HL-60 (cell line): ENCODE measurements at regions not wholly inside any gene's neighbourhood (a gene's known extent, or its start where the extent isn't known, plus 50 kb on each side); places are given as distances from the start of the nearest gene placed in this dataset.

Experiments used
- DNase-seq, 2 experiments: peaks; one replicate each; pipeline ENCODE4 v3.0.0-alpha.2; 2010 to 2020; ENCODE audit warnings: low read depth in 1 of 2, low spot score in 1 of 2
- H3K27ac ChIP-seq: fragments of 250-450 bp; sonication (Bioruptor Pico); replicated peaks from 2 replicates; pipeline ENCODE4 v1.5.1; 2020; ENCODE audit warnings: mild to moderate bottlenecking, moderate library complexity
- H3K27me3 ChIP-seq: fragments of 250-450 bp; sonication (Bioruptor Pico); 2 replicates; pipeline ENCODE4 v1.5.1; 2021; ENCODE audit warnings: mild to moderate bottlenecking, moderate library complexity; ENCODE audit not compliant: insufficient read depth, poor library complexity, severe bottlenecking
- H3K4me3 ChIP-seq: replicated peaks from 2 replicates; pipeline ENCODE4 v1.5.1; 2011; ENCODE audit warnings: mild to moderate bottlenecking, control low read depth, low read length; ENCODE audit not compliant: insufficient read depth
- CTCF ChIP-seq: IDR thresholded peaks from one replicate; pipeline ENCODE4 v1.5.1; 2011; ENCODE audit warnings: low read length, control low read depth, inconsistent platforms; ENCODE audit not compliant: insufficient read depth
- GABPA ChIP-seq: IDR thresholded peaks from 2 replicates; pipeline ENCODE4 v1.6.1; 2012; ENCODE audit warnings: low read depth
- POLR2AphosphoS5 ChIP-seq: IDR thresholded peaks from 2 replicates; pipeline ENCODE4 v1.6.1; 2012; ENCODE audit warnings: low read depth
- REST ChIP-seq: IDR thresholded peaks from 2 replicates; pipeline ENCODE4 v1.6.1; 2012; ENCODE audit warnings: low read depth; ENCODE audit not compliant: insufficient replicate concordance
- SPI1 ChIP-seq: IDR thresholded peaks from 2 replicates; pipeline ENCODE4 v1.6.1; 2012; ENCODE audit warnings: low read depth, mild to moderate bottlenecking, borderline replicate concordance

GRCh38 chr2:12587729-12588522 is 128.8 kb upstream of the TRIB2 start:
- H3K27ac ChIP-seq, result no peak overlapping the region
- TF ChIP-seq GABPA (no peak), SPI1 (peak; percentile 90), POLR2AphosphoS5 (no peak), CTCF (no peak), REST (peak; percentile 35)
- no peak overlapping the region; the same call in 1 of the 2 replicates for H3K4me3 ChIP-seq

GRCh38 chr2:12588986-12589385 is 127.8 kb upstream of the TRIB2 start:
- Histone ChIP-seq H3K4me3 (no peak overlapping the region), H3K27me3 (no peaks in the 10 kb centered on the region), H3K27ac (no peak overlapping the region)
- no peak for TF ChIP-seq REST
- no peak for TF ChIP-seq CTCF
- no peak for TF ChIP-seq POLR2AphosphoS5
- TF ChIP-seq GABPA, result no peak
- no peak for TF ChIP-seq SPI1
- no peak for DNase-seq

More at GRCh38 chr2:12587729-12588522, 128.8 kb upstream of the TRIB2 start:
- peak; percentile 38 to 86 for DNase-seq
- no peaks in the 10 kb centered on the region for H3K27me3 ChIP-seq

- no peak overlapping the region for H3K27ac ChIP-seq
- no peaks in the 10 kb centered on the region for H3K27me3 ChIP-seq
- no peak for DNase-seq
- H3K4me3 ChIP-seq, result no peak overlapping the region
- TF ChIP-seq SPI1, result no peak
- no peak for TF ChIP-seq GABPA
- no peak for TF ChIP-seq REST
- TF ChIP-seq CTCF, result no peak
- TF ChIP-seq POLR2AphosphoS5, result no peak
These were observed 126.9 kb upstream of the TRIB2 start for GRCh38 chr2:12589802-12590320.
